ENCODE measurements at regions not wholly inside any gene's neighbourhood (a gene's known extent, or its start where the extent isn't known, plus 50 kb on each side); places are given as distances from the start of the nearest gene placed in this dataset.

- DNase-seq (ENCODE audit: low read depth in 4 of 6, low spot score in 6 of 6) = no peak
- 86% methylated on average over 1 of the region's 3 CpGs for WGBS (ENCODE audit: insufficient coverage)
- peaks cover 12% of the 10 kb centered on the region for H3K4me1 ChIP-seq (ENCODE audit: control insufficient read depth, insufficient read depth, low read length)
Measured at GRCh38 chr6:40759264-40759663, 172.1 kb upstream of the LRFN2 start.

GRCh38 chr6:40755749-40756452, 168.7 kb upstream of the LRFN2 start:
- H3K9me3 ChIP-seq (ENCODE audit: control insufficient read depth, insufficient read depth, low read length) = no peaks in the 10 kb centered on the region
- no peaks in the 10 kb centered on the region for H3K36me3 ChIP-seq (ENCODE audit: control insufficient read depth, insufficient read depth, low read length)
- peak in 1 of 6 donors; percentile 7 for DNase-seq (ENCODE audit: low read depth in 4 of 6, low spot score in 6 of 6)
- H3K27me3 ChIP-seq (ENCODE audit: control insufficient read depth, insufficient read depth, low read length) = peaks cover 19% of the 10 kb centered on the region
- peaks cover 13% of the 10 kb centered on the region for H3K4me1 ChIP-seq (ENCODE audit: control insufficient read depth, insufficient read depth, low read length)
- 77% methylated on average over 5 of the region's 8 CpGs for WGBS (ENCODE audit: insufficient coverage)
- no peak overlapping the region for H3K27ac ChIP-seq (ENCODE audit: low read depth, low read length)
- H3K4me3 ChIP-seq (ENCODE audit: low read depth, low read length) = no peak overlapping the region

More at GRCh38 chr6:40759264-40759663, 172.1 kb upstream of the LRFN2 start:
- no peaks in the 10 kb centered on the region for H3K9me3 ChIP-seq (ENCODE audit: control insufficient read depth, insufficient read depth, low read length)
- H3K36me3 ChIP-seq (ENCODE audit: control insufficient read depth, insufficient read depth, low read length) = no peaks in the 10 kb centered on the region
- H3K27ac ChIP-seq (ENCODE audit: low read depth, low read length) = no peak overlapping the region
- H3K4me3 ChIP-seq (ENCODE audit: low read depth, low read length) = no peak overlapping the region
- H3K27me3 ChIP-seq (ENCODE audit: control insufficient read depth, insufficient read depth, low read length) = peaks cover 19% of the 10 kb centered on the region

- DNase-seq (ENCODE audit: low read depth in 4 of 6, low spot score in 6 of 6) = peak in 2 of 6 donors; percentile 67 to 90
- no peak overlapping the region for H3K4me3 ChIP-seq (ENCODE audit: low read depth, low read length)
- H3K4me1 ChIP-seq (ENCODE audit: control insufficient read depth, insufficient read depth, low read length) = peaks cover 13% of the 10 kb centered on the region
- peaks cover 19% of the 10 kb centered on the region for H3K27me3 ChIP-seq (ENCODE audit: control insufficient read depth, insufficient read depth, low read length)
- no peak overlapping the region for H3K27ac ChIP-seq (ENCODE audit: low read depth, low read length)
- WGBS (ENCODE audit: insufficient coverage) = 24% methylated on average over 13 of the region's 20 CpGs
- no peaks in the 10 kb centered on the region for H3K36me3 ChIP-seq (ENCODE audit: control insufficient read depth, insufficient read depth, low read length)
- H3K9me3 ChIP-seq (ENCODE audit: control insufficient read depth, insufficient read depth, low read length) = no peaks in the 10 kb centered on the region
Measured at GRCh38 chr6:40755046-40755681, 168.0 kb upstream of the LRFN2 start.

DNA sequence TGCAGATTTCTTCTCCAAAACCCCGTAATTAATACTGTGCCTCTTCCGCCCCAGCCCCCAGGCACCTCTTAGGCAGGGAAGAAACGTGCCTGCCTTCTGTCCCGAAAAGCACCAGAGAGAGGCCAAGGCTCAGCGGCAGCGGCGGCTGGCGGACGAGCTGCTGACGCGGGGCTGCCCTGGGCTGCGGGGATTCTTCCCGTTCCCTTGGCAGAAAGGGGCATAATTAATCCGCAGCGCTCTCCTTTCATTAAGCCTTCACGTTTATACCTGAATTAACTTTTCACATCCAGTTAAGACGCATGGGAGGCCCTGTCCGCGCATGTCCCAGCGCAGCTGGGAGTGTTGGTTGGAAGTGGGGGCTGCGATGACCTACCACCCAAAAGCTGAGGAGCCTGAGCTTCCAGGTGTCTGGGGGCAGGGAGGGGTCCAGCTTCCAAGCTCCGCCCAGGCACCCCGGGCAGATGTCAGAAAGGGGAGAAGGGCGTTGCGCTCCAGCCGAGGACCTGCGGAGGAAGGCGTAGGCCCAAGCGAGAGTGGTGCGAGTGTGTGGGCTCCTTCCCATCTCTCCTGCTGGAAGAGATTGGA, 167.4 kb upstream of the LRFN2 start:
- Histone ChIP-seq H3K27ac (ENCODE audit: low read depth, low read length) (no peak overlapping the region), H3K4me1 (ENCODE audit: control insufficient read depth, insufficient read depth, low read length) (peaks cover 13% of the 10 kb centered on the region), H3K36me3 (ENCODE audit: control insufficient read depth, insufficient read depth, low read length) (no peaks in the 10 kb centered on the region), H3K4me3 (ENCODE audit: low read depth, low read length) (no peak overlapping the region), H3K27me3 (ENCODE audit: control insufficient read depth, insufficient read depth, low read length) (peaks cover 19% of the 10 kb centered on the region), H3K9me3 (ENCODE audit: control insufficient read depth, insufficient read depth, low read length) (no peaks in the 10 kb centered on the region)
- DNase-seq (ENCODE audit: low read depth in 4 of 6, low spot score in 6 of 6) = peak in 2 of 6 donors; percentile 55 to 69
- WGBS (ENCODE audit: insufficient coverage) = 26% methylated on average over 24 of the region's 30 CpGs

DNA sequence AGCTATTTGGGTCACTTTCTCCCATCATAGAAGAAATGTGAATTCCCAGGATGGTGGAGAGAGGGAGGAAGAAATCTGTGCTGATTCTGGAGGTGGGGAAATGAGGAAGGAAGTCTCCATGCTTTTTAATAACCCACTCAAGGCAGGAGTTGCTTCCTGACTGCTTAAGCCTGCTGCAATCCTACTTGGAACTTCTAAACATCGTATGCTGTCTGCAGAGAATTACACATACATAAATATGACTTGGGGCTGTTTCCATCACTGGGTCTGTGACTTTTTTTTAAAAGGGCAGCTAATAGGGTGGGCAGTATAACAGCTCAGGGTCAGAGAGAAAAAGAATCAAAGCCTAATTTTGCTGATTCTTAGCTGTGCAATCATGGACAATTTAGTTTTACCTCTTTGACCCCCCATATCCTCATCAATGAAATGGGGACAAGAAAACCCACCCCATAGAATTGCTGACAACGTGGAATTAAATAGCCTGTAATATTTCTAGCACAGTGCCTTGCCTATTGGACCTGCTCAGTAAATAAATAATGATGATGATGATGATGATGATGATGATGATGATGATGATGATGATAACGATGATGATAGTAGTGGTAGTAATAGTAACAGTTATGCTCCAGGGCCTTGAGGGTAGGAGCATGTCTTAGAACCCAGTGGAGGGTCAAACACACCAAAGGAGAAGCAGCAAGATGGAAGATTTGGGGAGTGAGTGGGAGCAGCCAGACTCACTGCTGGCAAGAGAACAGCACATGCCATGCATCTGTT, 166.7 kb upstream of the LRFN2 start:
- peak in 1 of 6 donors; percentile 5 for DNase-seq (ENCODE audit: low read depth in 4 of 6, low spot score in 6 of 6)
- H3K9me3 ChIP-seq (ENCODE audit: control insufficient read depth, insufficient read depth, low read length) = no peaks in the 10 kb centered on the region
- H3K27me3 ChIP-seq (ENCODE audit: control insufficient read depth, insufficient read depth, low read length) = peaks cover 19% of the 10 kb centered on the region
- no peaks in the 10 kb centered on the region for H3K36me3 ChIP-seq (ENCODE audit: control insufficient read depth, insufficient read depth, low read length)
- H3K4me3 ChIP-seq (ENCODE audit: low read depth, low read length) = no peak overlapping the region
- peaks cover 13% of the 10 kb centered on the region for H3K4me1 ChIP-seq (ENCODE audit: control insufficient read depth, insufficient read depth, low read length)
- no peak overlapping the region for H3K27ac ChIP-seq (ENCODE audit: low read depth, low read length)
- 90% methylated on average over 2 of the region's 3 CpGs for WGBS (ENCODE audit: insufficient coverage)

DNA sequence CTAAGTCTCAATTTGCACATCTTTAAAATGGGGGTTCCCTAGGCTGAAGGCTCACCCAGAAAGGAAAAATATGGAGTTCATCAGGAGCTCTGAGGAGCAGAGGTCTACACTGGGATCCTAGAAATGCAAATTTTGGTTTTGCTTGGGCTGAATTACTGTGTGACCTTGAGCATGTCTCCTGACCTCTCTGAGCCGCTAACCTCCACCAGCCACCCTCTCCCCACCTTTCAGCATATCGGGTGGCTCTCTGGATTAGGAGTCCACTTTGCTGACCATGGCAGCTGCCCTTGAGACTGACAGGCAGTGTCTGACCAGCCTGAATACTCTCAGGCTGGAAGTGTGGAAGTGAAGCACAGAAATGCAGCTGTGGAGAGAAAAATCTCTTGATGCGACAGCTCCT, 165.9 kb upstream of the LRFN2 start:
- WGBS (ENCODE audit: insufficient coverage) = 86% methylated on average over 1 of the region's 3 CpGs

DNA sequence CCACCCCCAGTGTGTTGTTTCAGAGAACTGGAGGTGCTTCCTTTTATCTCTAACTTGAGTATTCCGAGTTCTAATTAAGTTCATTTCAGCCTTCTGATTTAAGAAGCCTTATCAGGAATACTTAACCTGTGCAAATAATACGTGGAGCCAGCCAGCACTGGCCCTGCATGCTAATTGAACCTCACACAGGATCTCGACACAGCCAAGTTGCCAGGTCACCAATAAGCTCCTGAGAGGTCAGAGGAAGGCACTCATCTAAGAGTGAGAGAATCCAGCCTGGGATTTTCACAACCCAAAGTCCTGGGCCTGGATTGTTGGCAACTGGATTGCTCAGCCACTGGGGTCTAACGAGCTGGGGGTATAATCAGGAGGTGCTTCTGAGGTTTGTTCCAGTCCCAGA, 157.7 kb upstream of the LRFN2 start:
- no peak for DNase-seq (ENCODE audit: low read depth in 4 of 6, low spot score in 6 of 6)
- H3K9me3 ChIP-seq (ENCODE audit: control insufficient read depth, insufficient read depth, low read length) = no peaks in the 10 kb centered on the region
- no peaks in the 10 kb centered on the region for H3K4me1 ChIP-seq (ENCODE audit: control insufficient read depth, insufficient read depth, low read length)
- no peak overlapping the region for H3K27ac ChIP-seq (ENCODE audit: low read depth, low read length)
- H3K36me3 ChIP-seq (ENCODE audit: control insufficient read depth, insufficient read depth, low read length) = no peaks in the 10 kb centered on the region
- WGBS (ENCODE audit: insufficient coverage) = 74% methylated on average over 4 of the region's 4 CpGs
- no peaks in the 10 kb centered on the region for H3K27me3 ChIP-seq (ENCODE audit: control insufficient read depth, insufficient read depth, low read length)
- no peak overlapping the region for H3K4me3 ChIP-seq (ENCODE audit: low read depth, low read length)

More for the DNA sequence above, 165.9 kb upstream of the LRFN2 start:
- Histone ChIP-seq H3K27ac (ENCODE audit: low read depth, low read length) (no peak overlapping the region), H3K36me3 (ENCODE audit: control insufficient read depth, insufficient read depth, low read length) (no peaks in the 10 kb centered on the region), H3K9me3 (ENCODE audit: control insufficient read depth, insufficient read depth, low read length) (no peaks in the 10 kb centered on the region), H3K4me3 (ENCODE audit: low read depth, low read length) (no peak overlapping the region), H3K4me1 (ENCODE audit: control insufficient read depth, insufficient read depth, low read length) (peaks cover 13% of the 10 kb centered on the region), H3K27me3 (ENCODE audit: control insufficient read depth, insufficient read depth, low read length) (peaks cover 19% of the 10 kb centered on the region)
- no peak for DNase-seq (ENCODE audit: low read depth in 4 of 6, low spot score in 6 of 6)

GRCh38 chr6:40743690-40744446, 156.7 kb upstream of the LRFN2 start:
- no peak overlapping the region for H3K4me3 ChIP-seq (ENCODE audit: low read depth, low read length)
- no peak overlapping the region for H3K27ac ChIP-seq (ENCODE audit: low read depth, low read length)
- H3K27me3 ChIP-seq (ENCODE audit: control insufficient read depth, insufficient read depth, low read length) = no peaks in the 10 kb centered on the region
- DNase-seq (ENCODE audit: low read depth in 4 of 6, low spot score in 6 of 6) = no peak
- no peaks in the 10 kb centered on the region for H3K9me3 ChIP-seq (ENCODE audit: control insufficient read depth, insufficient read depth, low read length)
- no peaks in the 10 kb centered on the region for H3K4me1 ChIP-seq (ENCODE audit: control insufficient read depth, insufficient read depth, low read length)
- WGBS (ENCODE audit: insufficient coverage) = 88% methylated on average over 14 of the region's 17 CpGs
- no peaks in the 10 kb centered on the region for H3K36me3 ChIP-seq (ENCODE audit: control insufficient read depth, insufficient read depth, low read length)

DNA sequence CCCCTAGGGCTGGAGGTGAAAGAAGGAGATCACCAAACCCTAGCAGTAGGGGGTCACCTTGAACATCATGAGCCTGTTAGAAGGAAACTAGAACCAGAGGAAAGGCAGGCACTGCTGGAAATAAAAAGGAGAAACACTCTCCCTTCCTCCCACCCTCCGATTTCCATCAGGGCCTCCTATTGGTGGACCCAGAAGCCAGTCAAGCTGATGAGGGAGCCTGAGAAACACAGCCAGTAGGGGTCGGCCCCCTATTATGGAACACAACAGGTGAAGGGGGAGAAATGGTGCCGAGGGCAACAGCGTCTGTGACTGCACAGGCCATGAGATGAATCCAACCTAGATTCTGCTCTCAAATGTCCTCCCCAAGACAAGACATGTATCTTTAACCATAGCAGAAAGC, 156.1 kb upstream of the LRFN2 start:
- H3K4me3 ChIP-seq (ENCODE audit: low read depth, low read length) = no peak overlapping the region
- no peaks in the 10 kb centered on the region for H3K9me3 ChIP-seq (ENCODE audit: control insufficient read depth, insufficient read depth, low read length)
- 80% methylated on average over 1 of the region's 4 CpGs for WGBS (ENCODE audit: insufficient coverage)
- DNase-seq (ENCODE audit: low read depth in 4 of 6, low spot score in 6 of 6) = no peak
- H3K27me3 ChIP-seq (ENCODE audit: control insufficient read depth, insufficient read depth, low read length) = no peaks in the 10 kb centered on the region
- H3K27ac ChIP-seq (ENCODE audit: low read depth, low read length) = no peak overlapping the region
- no peaks in the 10 kb centered on the region for H3K36me3 ChIP-seq (ENCODE audit: control insufficient read depth, insufficient read depth, low read length)
- no peaks in the 10 kb centered on the region for H3K4me1 ChIP-seq (ENCODE audit: control insufficient read depth, insufficient read depth, low read length)
